ENCODE measurements at regions not wholly inside any gene's neighbourhood (a gene's known extent, or its start where the extent isn't known, plus 50 kb on each side); places are given as distances from the start of the nearest gene placed in this dataset.

GRCh38 chr14:98244162-98244948, 1027.6 kb downstream of the BCL11B start:
- ChIA-PET POLR2A (no interaction called here), CTCF (no interaction called here)
- Histone ChIP-seq H3K4me3 (ENCODE audit: low read depth, low read length) (no peak overlapping the region), H3K27me3 (ENCODE audit: control insufficient read depth, insufficient read depth, low read length) (no peaks in the 10 kb centered on the region), H3K27ac (ENCODE audit: low read depth, low read length) (no peak overlapping the region), H3K9me3 (ENCODE audit: control insufficient read depth, insufficient read depth, low read length) (peaks cover 40% of the 10 kb centered on the region)
- no peak for TF ChIP-seq CTCF (IDR thresholded peaks at IDR 0.05; ENCODE audit: low read depth, low read length)
- no peak for DNase-seq (ENCODE audit: low read depth, low spot score)

GRCh38 chr14:98244966-98245569, 1026.9 kb downstream of the BCL11B start:
- no peak overlapping the region for H3K27ac ChIP-seq (ENCODE audit: low read depth, low read length)
- H3K27me3 ChIP-seq (ENCODE audit: control insufficient read depth, insufficient read depth, low read length), result no peaks in the 10 kb centered on the region
- POLR2A ChIA-PET, result no interaction called here
- peaks cover 38% of the 10 kb centered on the region for H3K9me3 ChIP-seq (ENCODE audit: control insufficient read depth, insufficient read depth, low read length)
- no peak for DNase-seq (ENCODE audit: low read depth, low spot score)
- TF ChIP-seq CTCF (IDR thresholded peaks at IDR 0.05; ENCODE audit: low read depth, low read length), result no peak
- CTCF ChIA-PET, result no interaction called here
- H3K4me3 ChIP-seq (ENCODE audit: low read depth, low read length), result no peak overlapping the region

- no peak overlapping the region for H3K4me3 ChIP-seq (ENCODE audit: low read depth, low read length)
- no peak for DNase-seq (ENCODE audit: low read depth, low spot score)
- ChIA-PET CTCF (no interaction called here), POLR2A (no interaction called here)
- no peak for TF ChIP-seq CTCF (IDR thresholded peaks at IDR 0.05; ENCODE audit: low read depth, low read length)
- H3K9me3 ChIP-seq (ENCODE audit: control insufficient read depth, insufficient read depth, low read length), result peaks cover 32% of the 10 kb centered on the region
- H3K27ac ChIP-seq (ENCODE audit: low read depth, low read length), result no peak overlapping the region
- no peaks in the 10 kb centered on the region for H3K27me3 ChIP-seq (ENCODE audit: control insufficient read depth, insufficient read depth, low read length)
Observed at GRCh38 chr14:98249057-98249456, 1022.9 kb downstream of the BCL11B start.

GRCh38 chr14:98249476-98249875, 1022.5 kb downstream of the BCL11B start:
- ChIA-PET POLR2A (no interaction called here), CTCF (interaction anchor here (0.6 kb wide), 1 partner anchor 39 kb away, joined by 3 read pairs; no protein-coding TSS in a partner anchor)
- no peak for DNase-seq (ENCODE audit: low read depth, low spot score)
- TF ChIP-seq CTCF (IDR thresholded peaks at IDR 0.05; ENCODE audit: low read depth, low read length), result no peak
- no peak overlapping the region for H3K4me3 ChIP-seq (ENCODE audit: low read depth, low read length)
- H3K9me3 ChIP-seq (ENCODE audit: control insufficient read depth, insufficient read depth, low read length), result peaks cover 29% of the 10 kb centered on the region
- no peaks in the 10 kb centered on the region for H3K27me3 ChIP-seq (ENCODE audit: control insufficient read depth, insufficient read depth, low read length)
- no peak overlapping the region for H3K27ac ChIP-seq (ENCODE audit: low read depth, low read length)

- H3K27me3 ChIP-seq (ENCODE audit: control insufficient read depth, insufficient read depth, low read length), result no peaks in the 10 kb centered on the region
- no peak overlapping the region for H3K4me3 ChIP-seq (ENCODE audit: low read depth, low read length)
- no peak for TF ChIP-seq CTCF (IDR thresholded peaks at IDR 0.05; ENCODE audit: low read depth, low read length)
- no peak for DNase-seq (ENCODE audit: low read depth, low spot score)
- POLR2A ChIA-PET, result no interaction called here
- CTCF ChIA-PET, result no interaction called here
- peaks cover 36% of the 10 kb centered on the region for H3K9me3 ChIP-seq (ENCODE audit: control insufficient read depth, insufficient read depth, low read length)
- no peak overlapping the region for H3K27ac ChIP-seq (ENCODE audit: low read depth, low read length)
Observed at GRCh38 chr14:98252820-98253219, 1019.2 kb downstream of the BCL11B start.

Data from AG04450 (cell line).